ENCODE measurements at regions not wholly inside any gene's neighbourhood (a gene's known extent, or its start where the extent isn't known, plus 50 kb on each side); places are given as distances from the start of the nearest gene placed in this dataset.

GRCh38 chr4:53684136-53685130, 93.1 kb upstream of the LNX1 start:
- no peak for TF ChIP-seq CTCF (IDR thresholded peaks at IDR 0.05; ENCODE audit: insufficient read depth, missing control alignments)
- no peak for FAIRE-seq
- no peak for DNase-seq (ENCODE audit: insufficient read length, low spot score)

GRCh38 chr4:53682908-53683307, 91.6 kb upstream of the LNX1 start:
- FAIRE-seq (no peak), DNase-seq (ENCODE audit: insufficient read length, low spot score) (no peak)
- no peak for TF ChIP-seq CTCF (IDR thresholded peaks at IDR 0.05; ENCODE audit: insufficient read depth, missing control alignments)

GRCh38 chr4:53682196-53682595, 90.9 kb upstream of the LNX1 start:
- DNase-seq (ENCODE audit: insufficient read length, low spot score) = no peak
- FAIRE-seq = no peak
- TF ChIP-seq CTCF (IDR thresholded peaks at IDR 0.05; ENCODE audit: insufficient read depth, missing control alignments) = no peak

GRCh38 chr4:53680598-53680997, 89.3 kb upstream of the LNX1 start:
- FAIRE-seq = no peak
- TF ChIP-seq CTCF (IDR thresholded peaks at IDR 0.05; ENCODE audit: insufficient read depth, missing control alignments) = no peak

GRCh38 chr4:53680168-53680567, 88.9 kb upstream of the LNX1 start:
- FAIRE-seq (no peak), DNase-seq (ENCODE audit: insufficient read length, low spot score) (no peak)

More at GRCh38 chr4:53680598-53680997, 89.3 kb upstream of the LNX1 start:
- DNase-seq (ENCODE audit: insufficient read length, low spot score) = no peak

GRCh38 chr4:53676402-53676871, 85.2 kb upstream of the LNX1 start:
- FAIRE-seq (no peak), DNase-seq (ENCODE audit: insufficient read length, low spot score) (no peak)
- TF ChIP-seq CTCF (IDR thresholded peaks at IDR 0.05; ENCODE audit: insufficient read depth, missing control alignments) = no peak

More at GRCh38 chr4:53680168-53680567, 88.9 kb upstream of the LNX1 start:
- TF ChIP-seq CTCF (IDR thresholded peaks at IDR 0.05; ENCODE audit: insufficient read depth, missing control alignments) = no peak

GRCh38 chr4:53674903-53675302, 83.6 kb upstream of the LNX1 start:
- TF ChIP-seq CTCF (IDR thresholded peaks at IDR 0.05; ENCODE audit: insufficient read depth, missing control alignments) = no peak
- FAIRE-seq (no peak), DNase-seq (ENCODE audit: insufficient read length, low spot score) (no peak)

Data from D721Med (cell line).